ENCODE measurements at regions not wholly inside any gene's neighbourhood (a gene's known extent, or its start where the extent isn't known, plus 50 kb on each side); places are given as distances from the start of the nearest gene placed in this dataset.

GRCh38 chr3:168531116-168531515, 435.4 kb upstream of the GOLIM4 start:
- TF ChIP-seq CTCF (IDR thresholded peaks at IDR 0.05; ENCODE audit: insufficient read depth, low read depth, low read length), result no peak

GRCh38 chr3:168524129-168524528, 428.4 kb upstream of the GOLIM4 start:
- no peak for TF ChIP-seq CTCF (IDR thresholded peaks at IDR 0.05; ENCODE audit: insufficient read depth, low read depth, low read length)
- DNase-seq (ENCODE audit: low read depth), result no peak
- H3K4me3 ChIP-seq (ENCODE audit: low read depth, low read length), result no peak overlapping the region

More at GRCh38 chr3:168531116-168531515, 435.4 kb upstream of the GOLIM4 start:
- H3K4me3 ChIP-seq (ENCODE audit: low read depth, low read length), result no peak overlapping the region
- DNase-seq (ENCODE audit: low read depth), result no peak

- no peak for TF ChIP-seq CTCF (IDR thresholded peaks at IDR 0.05; ENCODE audit: insufficient read depth, low read depth, low read length)
- no peak for DNase-seq (ENCODE audit: low read depth)
Observed at GRCh38 chr3:168517249-168518071, 421.7 kb upstream of the GOLIM4 start.

GRCh38 chr3:168514252-168514651, 418.5 kb upstream of the GOLIM4 start:
- no peak for DNase-seq (ENCODE audit: low read depth)
- no peak for TF ChIP-seq CTCF (IDR thresholded peaks at IDR 0.05; ENCODE audit: insufficient read depth, low read depth, low read length)
- no peak overlapping the region for H3K4me3 ChIP-seq (ENCODE audit: low read depth, low read length)

More at GRCh38 chr3:168517249-168518071, 421.7 kb upstream of the GOLIM4 start:
- no peak overlapping the region for H3K4me3 ChIP-seq (ENCODE audit: low read depth, low read length)

- no peak for TF ChIP-seq CTCF (IDR thresholded peaks at IDR 0.05; ENCODE audit: insufficient read depth, low read depth, low read length)
- H3K4me3 ChIP-seq (ENCODE audit: low read depth, low read length), result no peak overlapping the region
- no peak for DNase-seq (ENCODE audit: low read depth)
Observed at GRCh38 chr3:168512802-168513201, 417.1 kb upstream of the GOLIM4 start.

- no peak overlapping the region for H3K4me3 ChIP-seq (ENCODE audit: low read depth, low read length)
- peak; percentile 48 for TF ChIP-seq CTCF (IDR thresholded peaks at IDR 0.05; ENCODE audit: insufficient read depth, low read depth, low read length)
- peak; percentile 7 for DNase-seq (ENCODE audit: low read depth)
Observed at GRCh38 chr3:168511428-168512014, 415.8 kb upstream of the GOLIM4 start.

Data from fibroblast of villous mesenchyme (primary cell).